ENCODE measurements at regions not wholly inside any gene's neighbourhood (a gene's known extent, or its start where the extent isn't known, plus 50 kb on each side); places are given as distances from the start of the nearest gene placed in this dataset.
"Not testable (repeated sequence)": the region's sequence is repeated elsewhere in the genome, so short reads cannot be mapped to it uniquely, and the experiment has no call there.

DNA sequence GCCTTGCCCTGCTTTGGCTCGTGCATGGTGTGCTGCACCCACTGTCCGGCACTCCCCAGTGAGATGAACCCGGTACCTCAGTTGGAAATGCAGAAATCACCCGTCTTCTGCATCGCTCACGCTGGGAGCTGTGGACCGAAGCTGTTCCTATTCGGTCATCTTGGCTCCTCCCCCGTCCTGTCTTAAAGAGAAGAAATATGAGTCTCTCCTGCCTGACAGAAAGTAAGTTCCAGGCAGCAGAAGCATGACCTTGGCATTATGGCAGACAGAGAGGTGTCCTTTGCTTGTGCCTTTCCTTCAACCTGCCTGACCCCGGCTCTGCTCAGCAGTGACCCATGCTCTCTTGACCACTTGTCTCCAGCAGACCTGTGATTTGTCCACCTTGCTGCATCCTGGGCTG lies 62.5 kb upstream of the CYP1B1 start:
- no peak for ATAC-seq
- TF ChIP-seq, protein P1, sequence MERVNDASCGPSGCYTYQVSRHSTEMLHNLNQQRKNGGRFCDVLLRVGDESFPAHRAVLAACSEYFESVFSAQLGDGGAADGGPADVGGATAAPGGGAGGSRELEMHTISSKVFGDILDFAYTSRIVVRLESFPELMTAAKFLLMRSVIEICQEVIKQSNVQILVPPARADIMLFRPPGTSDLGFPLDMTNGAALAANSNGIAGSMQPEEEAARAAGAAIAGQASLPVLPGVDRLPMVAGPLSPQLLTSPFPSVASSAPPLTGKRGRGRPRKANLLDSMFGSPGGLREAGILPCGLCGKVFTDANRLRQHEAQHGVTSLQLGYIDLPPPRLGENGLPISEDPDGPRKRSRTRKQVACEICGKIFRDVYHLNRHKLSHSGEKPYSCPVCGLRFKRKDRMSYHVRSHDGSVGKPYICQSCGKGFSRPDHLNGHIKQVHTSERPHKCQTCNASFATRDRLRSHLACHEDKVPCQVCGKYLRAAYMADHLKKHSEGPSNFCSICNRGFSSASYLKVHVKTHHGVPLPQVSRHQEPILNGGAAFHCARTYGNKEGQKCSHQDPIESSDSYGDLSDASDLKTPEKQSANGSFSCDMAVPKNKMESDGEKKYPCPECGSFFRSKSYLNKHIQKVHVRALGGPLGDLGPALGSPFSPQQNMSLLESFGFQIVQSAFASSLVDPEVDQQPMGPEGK (CRISPR knock-in tag; IDR thresholded peaks at IDR 0.05; ENCODE audit: borderline replicate concordance), result no peak
- TF ChIP-seq ZNF565 (CRISPR knock-in tag; conservative IDR thresholded peaks at IDR 0.05; ENCODE audit: low read depth) (no peak), ESRRG (CRISPR knock-in tag; IDR thresholded peaks at IDR 0.05) (no peak), ARNTL (CRISPR knock-in tag; IDR thresholded peaks at IDR 0.05; ENCODE audit: borderline replicate concordance, low read depth) (no peak), PPARA (CRISPR knock-in tag; IDR thresholded peaks at IDR 0.05; ENCODE audit: borderline replicate concordance) (no peak), ZFP3 (CRISPR knock-in tag; IDR thresholded peaks at IDR 0.05) (no peak), ZC3H10 (CRISPR knock-in tag; IDR thresholded peaks at IDR 0.05) (no peak), TOX (CRISPR knock-in tag; IDR thresholded peaks at IDR 0.05; ENCODE audit: borderline replicate concordance) (no peak), ZNF70 (CRISPR knock-in tag; IDR thresholded peaks at IDR 0.05) (no peak), SNAI2 (CRISPR knock-in tag; IDR thresholded peaks at IDR 0.05) (no peak), TCF4 (CRISPR knock-in tag; IDR thresholded peaks at IDR 0.05; ENCODE audit: borderline replicate concordance) (no peak), ZFP30 (CRISPR knock-in tag; IDR thresholded peaks at IDR 0.05) (no peak), ISL1 (CRISPR knock-in tag; IDR thresholded peaks at IDR 0.05) (no peak), GLIS3 (CRISPR knock-in tag; IDR thresholded peaks at IDR 0.05) (no peak), BACH2 (CRISPR knock-in tag; IDR thresholded peaks at IDR 0.05; ENCODE audit: borderline replicate concordance) (no peak)
- TF ChIP-seq, protein P2, sequence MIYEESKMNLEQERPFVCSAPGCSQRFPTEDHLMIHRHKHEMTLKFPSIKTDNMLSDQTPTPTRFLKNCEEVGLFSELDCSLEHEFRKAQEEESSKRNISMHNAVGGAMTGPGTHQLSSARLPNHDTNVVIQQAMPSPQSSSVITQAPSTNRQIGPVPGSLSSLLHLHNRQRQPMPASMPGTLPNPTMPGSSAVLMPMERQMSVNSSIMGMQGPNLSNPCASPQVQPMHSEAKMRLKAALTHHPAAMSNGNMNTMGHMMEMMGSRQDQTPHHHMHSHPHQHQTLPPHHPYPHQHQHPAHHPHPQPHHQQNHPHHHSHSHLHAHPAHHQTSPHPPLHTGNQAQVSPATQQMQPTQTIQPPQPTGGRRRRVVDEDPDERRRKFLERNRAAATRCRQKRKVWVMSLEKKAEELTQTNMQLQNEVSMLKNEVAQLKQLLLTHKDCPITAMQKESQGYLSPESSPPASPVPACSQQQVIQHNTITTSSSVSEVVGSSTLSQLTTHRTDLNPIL (CRISPR knock-in tag; IDR thresholded peaks at IDR 0.05; ENCODE audit: low read depth), result no peak
- TF ChIP-seq, protein P3, sequence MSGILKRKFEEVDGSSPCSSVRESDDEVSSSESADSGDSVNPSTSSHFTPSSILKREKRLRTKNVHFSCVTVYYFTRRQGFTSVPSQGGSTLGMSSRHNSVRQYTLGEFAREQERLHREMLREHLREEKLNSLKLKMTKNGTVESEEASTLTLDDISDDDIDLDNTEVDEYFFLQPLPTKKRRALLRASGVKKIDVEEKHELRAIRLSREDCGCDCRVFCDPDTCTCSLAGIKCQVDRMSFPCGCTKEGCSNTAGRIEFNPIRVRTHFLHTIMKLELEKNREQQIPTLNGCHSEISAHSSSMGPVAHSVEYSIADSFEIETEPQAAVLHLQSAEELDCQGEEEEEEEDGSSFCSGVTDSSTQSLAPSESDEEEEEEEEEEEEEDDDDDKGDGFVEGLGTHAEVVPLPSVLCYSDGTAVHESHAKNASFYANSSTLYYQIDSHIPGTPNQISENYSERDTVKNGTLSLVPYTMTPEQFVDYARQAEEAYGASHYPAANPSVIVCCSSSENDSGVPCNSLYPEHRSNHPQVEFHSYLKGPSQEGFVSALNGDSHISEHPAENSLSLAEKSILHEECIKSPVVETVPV (CRISPR knock-in tag; IDR thresholded peaks at IDR 0.05), result no peak
- TF ChIP-seq, protein P4, sequence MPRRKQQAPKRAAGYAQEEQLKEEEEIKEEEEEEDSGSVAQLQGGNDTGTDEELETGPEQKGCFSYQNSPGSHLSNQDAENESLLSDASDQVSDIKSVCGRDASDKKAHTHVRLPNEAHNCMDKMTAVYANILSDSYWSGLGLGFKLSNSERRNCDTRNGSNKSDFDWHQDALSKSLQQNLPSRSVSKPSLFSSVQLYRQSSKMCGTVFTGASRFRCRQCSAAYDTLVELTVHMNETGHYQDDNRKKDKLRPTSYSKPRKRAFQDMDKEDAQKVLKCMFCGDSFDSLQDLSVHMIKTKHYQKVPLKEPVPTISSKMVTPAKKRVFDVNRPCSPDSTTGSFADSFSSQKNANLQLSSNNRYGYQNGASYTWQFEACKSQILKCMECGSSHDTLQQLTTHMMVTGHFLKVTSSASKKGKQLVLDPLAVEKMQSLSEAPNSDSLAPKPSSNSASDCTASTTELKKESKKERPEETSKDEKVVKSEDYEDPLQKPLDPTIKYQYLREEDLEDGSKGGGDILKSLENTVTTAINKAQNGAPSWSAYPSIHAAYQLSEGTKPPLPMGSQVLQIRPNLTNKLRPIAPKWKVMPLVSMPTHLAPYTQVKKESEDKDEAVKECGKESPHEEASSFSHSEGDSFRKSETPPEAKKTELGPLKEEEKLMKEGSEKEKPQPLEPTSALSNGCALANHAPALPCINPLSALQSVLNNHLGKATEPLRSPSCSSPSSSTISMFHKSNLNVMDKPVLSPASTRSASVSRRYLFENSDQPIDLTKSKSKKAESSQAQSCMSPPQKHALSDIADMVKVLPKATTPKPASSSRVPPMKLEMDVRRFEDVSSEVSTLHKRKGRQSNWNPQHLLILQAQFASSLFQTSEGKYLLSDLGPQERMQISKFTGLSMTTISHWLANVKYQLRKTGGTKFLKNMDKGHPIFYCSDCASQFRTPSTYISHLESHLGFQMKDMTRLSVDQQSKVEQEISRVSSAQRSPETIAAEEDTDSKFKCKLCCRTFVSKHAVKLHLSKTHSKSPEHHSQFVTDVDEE (CRISPR knock-in tag; IDR thresholded peaks at IDR 0.05), result no peak

DNA sequence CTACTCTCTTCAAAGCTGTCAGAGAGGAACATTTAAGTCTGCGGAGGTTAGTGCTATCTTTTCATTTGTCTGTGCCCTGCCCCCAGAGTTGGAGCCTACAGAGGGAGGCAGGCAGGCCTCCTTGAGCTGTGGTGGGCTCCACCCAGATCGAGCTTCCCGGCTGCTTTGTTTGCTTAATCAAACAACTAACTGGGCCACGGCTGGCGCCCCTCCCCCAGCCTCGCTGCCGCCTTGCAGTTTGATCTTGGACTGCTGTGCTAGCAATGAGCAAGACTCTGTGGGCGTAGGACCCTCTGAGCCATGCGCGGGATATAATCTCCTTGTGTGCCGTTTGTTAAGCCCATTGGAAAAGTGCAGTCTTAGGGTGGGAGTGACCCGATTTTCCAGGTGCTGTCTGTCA lies 62.0 kb upstream of the CYP1B1 start:
- not testable (repeated sequence) for ATAC-seq

DNA sequence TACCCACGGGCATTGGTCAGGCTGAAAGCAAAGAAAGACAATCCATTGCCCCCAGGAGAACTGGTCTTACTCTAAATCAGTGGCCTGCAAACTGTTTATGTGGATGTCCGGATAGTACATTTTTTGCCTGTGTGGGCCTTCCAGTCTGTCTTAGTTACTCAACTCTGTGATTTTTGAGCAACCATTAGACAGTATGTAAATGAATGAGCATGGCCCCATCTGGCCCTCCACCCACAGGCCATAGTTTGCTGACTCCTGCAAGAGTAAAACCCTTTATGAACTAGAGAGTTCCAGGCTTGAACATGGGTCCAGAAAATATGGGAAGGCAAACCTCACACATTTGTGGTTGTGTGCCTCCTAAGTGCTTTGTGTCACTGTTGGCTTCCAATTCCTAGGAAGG lies 55.7 kb upstream of the CYP1B1 start:
- no peak for ATAC-seq
- TF ChIP-seq ZNF565 (CRISPR knock-in tag; conservative IDR thresholded peaks at IDR 0.05; ENCODE audit: low read depth) (no peak), RARB (CRISPR knock-in tag; IDR thresholded peaks at IDR 0.05) (no peak), TCF4 (CRISPR knock-in tag; IDR thresholded peaks at IDR 0.05; ENCODE audit: borderline replicate concordance) (no peak), TOX (CRISPR knock-in tag; IDR thresholded peaks at IDR 0.05; ENCODE audit: borderline replicate concordance) (no peak), SNAI2 (CRISPR knock-in tag; IDR thresholded peaks at IDR 0.05) (no peak), BACH2 (CRISPR knock-in tag; IDR thresholded peaks at IDR 0.05; ENCODE audit: borderline replicate concordance) (no peak)
- TF ChIP-seq, protein P4 (CRISPR knock-in tag; IDR thresholded peaks at IDR 0.05), result no peak
- TF ChIP-seq, protein P5, sequence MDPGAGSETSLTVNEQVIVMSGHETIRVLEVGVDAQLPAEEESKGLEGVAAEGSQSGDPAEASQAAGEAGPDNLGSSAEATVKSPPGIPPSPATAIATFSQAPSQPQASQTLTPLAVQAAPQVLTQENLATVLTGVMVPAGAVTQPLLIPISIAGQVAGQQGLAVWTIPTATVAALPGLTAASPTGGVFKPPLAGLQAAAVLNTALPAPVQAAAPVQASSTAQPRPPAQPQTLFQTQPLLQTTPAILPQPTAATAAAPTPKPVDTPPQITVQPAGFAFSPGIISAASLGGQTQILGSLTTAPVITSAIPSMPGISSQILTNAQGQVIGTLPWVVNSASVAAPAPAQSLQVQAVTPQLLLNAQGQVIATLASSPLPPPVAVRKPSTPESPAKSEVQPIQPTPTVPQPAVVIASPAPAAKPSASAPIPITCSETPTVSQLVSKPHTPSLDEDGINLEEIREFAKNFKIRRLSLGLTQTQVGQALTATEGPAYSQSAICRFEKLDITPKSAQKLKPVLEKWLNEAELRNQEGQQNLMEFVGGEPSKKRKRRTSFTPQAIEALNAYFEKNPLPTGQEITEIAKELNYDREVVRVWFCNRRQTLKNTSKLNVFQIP (CRISPR knock-in tag; IDR thresholded peaks at IDR 0.05; ENCODE audit: borderline replicate concordance, low read depth), result no peak
- TF ChIP-seq, protein P3 (CRISPR knock-in tag; IDR thresholded peaks at IDR 0.05), result no peak
- TF ChIP-seq, protein P2 (CRISPR knock-in tag; IDR thresholded peaks at IDR 0.05; ENCODE audit: low read depth), result no peak
- TF ChIP-seq, protein P1 (CRISPR knock-in tag; IDR thresholded peaks at IDR 0.05; ENCODE audit: borderline replicate concordance), result no peak

All from SK-N-SH treated with all-trans-retinoic acid at 6 μM for 48 hours (cell line).